ENCODE measurements at regions not wholly inside any gene's neighbourhood (a gene's known extent, or its start where the extent isn't known, plus 50 kb on each side); places are given as distances from the start of the nearest gene placed in this dataset.

- no peak overlapping the region for H4K12ac ChIP-seq (ENCODE audit: low read depth, low read length)
- no CpG with 5 or more reads among the region's 16 CpGs for WGBS (ENCODE audit: extremely low coverage, insufficient coverage, insufficient read length)
- no peak overlapping the region for H3K18ac ChIP-seq (ENCODE audit: low read length)
- H3K79me1 ChIP-seq (ENCODE audit: low read length), result no peaks in the 10 kb centered on the region
- H3K4ac ChIP-seq (ENCODE audit: low read depth, low read length), result no peak overlapping the region
- H3K36me3 ChIP-seq (ENCODE audit: control insufficient read depth in 1 of 2, insufficient read depth in 2 of 2, low read length in 2 of 2), result no peaks in the 10 kb centered on the region
- H4K8ac ChIP-seq (ENCODE audit: low read depth, low read length), result no peak overlapping the region
- DNase-seq, result no peak
- no peak overlapping the region for H3K9ac ChIP-seq (ENCODE audit: low read length)
- no peak overlapping the region for H4K91ac ChIP-seq (ENCODE audit: low read depth, low read length)
- H2BK120ac ChIP-seq (ENCODE audit: insufficient read depth, low read length, poor library complexity), result no peak overlapping the region
- H3K4me1 ChIP-seq (ENCODE audit: control insufficient read depth in 1 of 2, insufficient read depth in 2 of 2, low read length in 2 of 2), result no peaks in the 10 kb centered on the region
- no peak overlapping the region for H2BK5ac ChIP-seq (ENCODE audit: low read depth, low read length, poor library complexity)
- no peak overlapping the region for H3K4me3 ChIP-seq (ENCODE audit: low read depth, low read length)
- H3K14ac ChIP-seq (ENCODE audit: low read length), result no peak overlapping the region
- H3K9me3 ChIP-seq (ENCODE audit: insufficient read depth, low read depth, low read length), result peaks cover 5% of the 10 kb centered on the region
- no peak overlapping the region for H2AK5ac ChIP-seq (ENCODE audit: low read length)
- H2AFZ ChIP-seq (ENCODE audit: insufficient read depth, low read length, poor library complexity), result no peak overlapping the region
- no peak overlapping the region for H2BK12ac ChIP-seq (ENCODE audit: low read length)
- no peak overlapping the region for H3K4me2 ChIP-seq (ENCODE audit: low read length)
- no peaks in the 10 kb centered on the region for H3K27me3 ChIP-seq (ENCODE audit: insufficient read depth, low read length)
- no peaks in the 10 kb centered on the region for H3K79me2 ChIP-seq (ENCODE audit: control insufficient read depth, insufficient read depth, low read length, poor library complexity)
- H3K27ac ChIP-seq (ENCODE audit: low read depth, low read length), result no peak overlapping the region
- no peak overlapping the region for H3K23ac ChIP-seq (ENCODE audit: low read length)
Observed at GRCh38 chr17:16880121-16880842, 91.6 kb downstream of the TNFRSF13B start.

GRCh38 chr17:16879686-16880085 lies 92.2 kb downstream of the TNFRSF13B start:
- peaks cover 5% of the 10 kb centered on the region for H3K9me3 ChIP-seq (ENCODE audit: insufficient read depth, low read depth, low read length)
- no peak overlapping the region for H3K4ac ChIP-seq (ENCODE audit: low read depth, low read length)
- H3K18ac ChIP-seq (ENCODE audit: low read length), result no peak overlapping the region
- WGBS (ENCODE audit: extremely low coverage, insufficient coverage, insufficient read length), result no CpG with 5 or more reads among the region's 15 CpGs
- no peaks in the 10 kb centered on the region for H3K79me1 ChIP-seq (ENCODE audit: low read length)
- no peaks in the 10 kb centered on the region for H3K4me1 ChIP-seq (ENCODE audit: control insufficient read depth in 1 of 2, insufficient read depth in 2 of 2, low read length in 2 of 2)
- H3K9ac ChIP-seq (ENCODE audit: low read length), result no peak overlapping the region
- no peak overlapping the region for H4K91ac ChIP-seq (ENCODE audit: low read depth, low read length)
- no peak for DNase-seq
- H2BK5ac ChIP-seq (ENCODE audit: low read depth, low read length, poor library complexity), result no peak overlapping the region
- no peak overlapping the region for H2BK120ac ChIP-seq (ENCODE audit: insufficient read depth, low read length, poor library complexity)
- no peaks in the 10 kb centered on the region for H3K36me3 ChIP-seq (ENCODE audit: control insufficient read depth in 1 of 2, insufficient read depth in 2 of 2, low read length in 2 of 2)
- H3K79me2 ChIP-seq (ENCODE audit: control insufficient read depth, insufficient read depth, low read length, poor library complexity), result no peaks in the 10 kb centered on the region
- H4K12ac ChIP-seq (ENCODE audit: low read depth, low read length), result no peak overlapping the region
- no peak overlapping the region for H4K8ac ChIP-seq (ENCODE audit: low read depth, low read length)
- no peak overlapping the region for H3K23ac ChIP-seq (ENCODE audit: low read length)
- H2AFZ ChIP-seq (ENCODE audit: insufficient read depth, low read length, poor library complexity), result no peak overlapping the region
- H3K27me3 ChIP-seq (ENCODE audit: insufficient read depth, low read length), result no peaks in the 10 kb centered on the region
- H3K27ac ChIP-seq (ENCODE audit: low read depth, low read length), result no peak overlapping the region
- no peak overlapping the region for H3K14ac ChIP-seq (ENCODE audit: low read length)
- no peak overlapping the region for H3K4me3 ChIP-seq (ENCODE audit: low read depth, low read length)
- no peak overlapping the region for H3K4me2 ChIP-seq (ENCODE audit: low read length)
- no peak overlapping the region for H2BK12ac ChIP-seq (ENCODE audit: low read length)
- H2AK5ac ChIP-seq (ENCODE audit: low read length), result no peak overlapping the region

- Histone ChIP-seq H3K36me3 (ENCODE audit: control insufficient read depth in 1 of 2, insufficient read depth in 2 of 2, low read length in 2 of 2) (no peaks in the 10 kb centered on the region), H2AFZ (ENCODE audit: insufficient read depth, low read length, poor library complexity) (no peak overlapping the region), H4K8ac (ENCODE audit: low read depth, low read length) (no peak overlapping the region), H3K9me3 (ENCODE audit: insufficient read depth, low read depth, low read length) (peaks cover 5% of the 10 kb centered on the region), H2AK5ac (ENCODE audit: low read length) (no peak overlapping the region), H3K23ac (ENCODE audit: low read length) (no peak overlapping the region), H2BK12ac (ENCODE audit: low read length) (no peak overlapping the region), H3K79me1 (ENCODE audit: low read length) (no peaks in the 10 kb centered on the region), H3K4me2 (ENCODE audit: low read length) (no peak overlapping the region), H2BK120ac (ENCODE audit: insufficient read depth, low read length, poor library complexity) (no peak overlapping the region), H4K91ac (ENCODE audit: low read depth, low read length) (no peak overlapping the region), H3K18ac (ENCODE audit: low read length) (no peak overlapping the region), H3K4me3 (ENCODE audit: low read depth, low read length) (no peak overlapping the region), H3K4me1 (ENCODE audit: control insufficient read depth in 1 of 2, insufficient read depth in 2 of 2, low read length in 2 of 2) (no peaks in the 10 kb centered on the region), H3K9ac (ENCODE audit: low read length) (no peak overlapping the region), H3K4ac (ENCODE audit: low read depth, low read length) (no peak overlapping the region), H3K27ac (ENCODE audit: low read depth, low read length) (no peak overlapping the region), H3K14ac (ENCODE audit: low read length) (no peak overlapping the region), H2BK5ac (ENCODE audit: low read depth, low read length, poor library complexity) (no peak overlapping the region), H3K27me3 (ENCODE audit: insufficient read depth, low read length) (no peaks in the 10 kb centered on the region), H4K12ac (ENCODE audit: low read depth, low read length) (no peak overlapping the region), H3K79me2 (ENCODE audit: control insufficient read depth, insufficient read depth, low read length, poor library complexity) (no peaks in the 10 kb centered on the region)
- no CpG with 5 or more reads among the region's 10 CpGs for WGBS (ENCODE audit: extremely low coverage, insufficient coverage, insufficient read length)
- peak; percentile 67 to 84 for DNase-seq
Observed at GRCh38 chr17:16878606-16879005, 93.3 kb downstream of the TNFRSF13B start.

GRCh38 chr17:16878084-16878483 lies 93.8 kb downstream of the TNFRSF13B start:
- Histone ChIP-seq H4K8ac (ENCODE audit: low read depth, low read length) (no peak overlapping the region), H3K14ac (ENCODE audit: low read length) (no peak overlapping the region), H3K27me3 (ENCODE audit: insufficient read depth, low read length) (no peaks in the 10 kb centered on the region), H3K36me3 (ENCODE audit: control insufficient read depth in 1 of 2, insufficient read depth in 2 of 2, low read length in 2 of 2) (no peaks in the 10 kb centered on the region), H2BK120ac (ENCODE audit: insufficient read depth, low read length, poor library complexity) (no peak overlapping the region), H3K4ac (ENCODE audit: low read depth, low read length) (no peak overlapping the region), H2AK5ac (ENCODE audit: low read length) (no peak overlapping the region), H3K27ac (ENCODE audit: low read depth, low read length) (no peak overlapping the region), H3K4me3 (ENCODE audit: low read depth, low read length) (no peak overlapping the region), H4K91ac (ENCODE audit: low read depth, low read length) (no peak overlapping the region), H3K79me2 (ENCODE audit: control insufficient read depth, insufficient read depth, low read length, poor library complexity) (no peaks in the 10 kb centered on the region), H3K79me1 (ENCODE audit: low read length) (no peaks in the 10 kb centered on the region), H3K23ac (ENCODE audit: low read length) (no peak overlapping the region), H2BK5ac (ENCODE audit: low read depth, low read length, poor library complexity) (no peak overlapping the region), H2BK12ac (ENCODE audit: low read length) (no peak overlapping the region), H3K4me2 (ENCODE audit: low read length) (no peak overlapping the region), H4K12ac (ENCODE audit: low read depth, low read length) (no peak overlapping the region), H2AFZ (ENCODE audit: insufficient read depth, low read length, poor library complexity) (no peak overlapping the region), H3K9me3 (ENCODE audit: insufficient read depth, low read depth, low read length) (peaks cover 5% of the 10 kb centered on the region), H3K18ac (ENCODE audit: low read length) (no peak overlapping the region), H3K4me1 (ENCODE audit: control insufficient read depth in 1 of 2, insufficient read depth in 2 of 2, low read length in 2 of 2) (no peaks in the 10 kb centered on the region), H3K9ac (ENCODE audit: low read length) (no peak overlapping the region)
- DNase-seq, result peak; percentile 50 to 60
- WGBS (ENCODE audit: extremely low coverage, insufficient coverage, insufficient read length), result no CpG with 5 or more reads among the region's 4 CpGs

Measured in trophoblast cell (in vitro differentiated cells and primary cell).